ENCODE measurements at regions not wholly inside any gene's neighbourhood (a gene's known extent, or its start where the extent isn't known, plus 50 kb on each side); places are given as distances from the start of the nearest gene placed in this dataset.

- no peak for ATAC-seq
- BruUV-seq (replicated peaks) = no TSS peak
- no peak for DNase-seq (ENCODE audit: low read depth, low spot score)
- H3K9me3 ChIP-seq (ENCODE audit: control insufficient read depth, insufficient read depth, low read depth, low read length) = no peaks in the 10 kb centered on the region
- H3K27ac ChIP-seq (ENCODE audit: low read length) = no peak overlapping the region
- POLR2A ChIA-PET = interaction anchor here (0.5 kb wide), 1 partner anchor 30 kb away, joined by 3 read pairs; no protein-coding TSS in a partner anchor
- intact Hi-C loops (cut with micrococcal nuclease; ENCODE audit: unreplicated experiment) (no loop called here), in situ Hi-C loops (cut with HindIII; ENCODE audit: low pct_unique_long_range_greater_than_20kb, low sequenced_read_pairs) (no loop called here)
- no peak overlapping the region for H3K4me3 ChIP-seq (ENCODE audit: low read depth in 2 of 2, low read length in 2 of 2)
- TF ChIP-seq, protein P1, sequence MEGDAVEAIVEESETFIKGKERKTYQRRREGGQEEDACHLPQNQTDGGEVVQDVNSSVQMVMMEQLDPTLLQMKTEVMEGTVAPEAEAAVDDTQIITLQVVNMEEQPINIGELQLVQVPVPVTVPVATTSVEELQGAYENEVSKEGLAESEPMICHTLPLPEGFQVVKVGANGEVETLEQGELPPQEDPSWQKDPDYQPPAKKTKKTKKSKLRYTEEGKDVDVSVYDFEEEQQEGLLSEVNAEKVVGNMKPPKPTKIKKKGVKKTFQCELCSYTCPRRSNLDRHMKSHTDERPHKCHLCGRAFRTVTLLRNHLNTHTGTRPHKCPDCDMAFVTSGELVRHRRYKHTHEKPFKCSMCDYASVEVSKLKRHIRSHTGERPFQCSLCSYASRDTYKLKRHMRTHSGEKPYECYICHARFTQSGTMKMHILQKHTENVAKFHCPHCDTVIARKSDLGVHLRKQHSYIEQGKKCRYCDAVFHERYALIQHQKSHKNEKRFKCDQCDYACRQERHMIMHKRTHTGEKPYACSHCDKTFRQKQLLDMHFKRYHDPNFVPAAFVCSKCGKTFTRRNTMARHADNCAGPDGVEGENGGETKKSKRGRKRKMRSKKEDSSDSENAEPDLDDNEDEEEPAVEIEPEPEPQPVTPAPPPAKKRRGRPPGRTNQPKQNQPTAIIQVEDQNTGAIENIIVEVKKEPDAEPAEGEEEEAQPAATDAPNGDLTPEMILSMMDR (IDR thresholded peaks at IDR 0.05) = no peak
- no peak for TF ChIP-seq TCF7L2 (IDR thresholded peaks at IDR 0.05; ENCODE audit: low read depth, low read length)
- TF ChIP-seq SIN3A (IDR thresholded peaks at IDR 0.05; ENCODE audit: borderline replicate concordance, insufficient read depth, low read depth, low read length) = no peak
- TF ChIP-seq, protein P2, sequence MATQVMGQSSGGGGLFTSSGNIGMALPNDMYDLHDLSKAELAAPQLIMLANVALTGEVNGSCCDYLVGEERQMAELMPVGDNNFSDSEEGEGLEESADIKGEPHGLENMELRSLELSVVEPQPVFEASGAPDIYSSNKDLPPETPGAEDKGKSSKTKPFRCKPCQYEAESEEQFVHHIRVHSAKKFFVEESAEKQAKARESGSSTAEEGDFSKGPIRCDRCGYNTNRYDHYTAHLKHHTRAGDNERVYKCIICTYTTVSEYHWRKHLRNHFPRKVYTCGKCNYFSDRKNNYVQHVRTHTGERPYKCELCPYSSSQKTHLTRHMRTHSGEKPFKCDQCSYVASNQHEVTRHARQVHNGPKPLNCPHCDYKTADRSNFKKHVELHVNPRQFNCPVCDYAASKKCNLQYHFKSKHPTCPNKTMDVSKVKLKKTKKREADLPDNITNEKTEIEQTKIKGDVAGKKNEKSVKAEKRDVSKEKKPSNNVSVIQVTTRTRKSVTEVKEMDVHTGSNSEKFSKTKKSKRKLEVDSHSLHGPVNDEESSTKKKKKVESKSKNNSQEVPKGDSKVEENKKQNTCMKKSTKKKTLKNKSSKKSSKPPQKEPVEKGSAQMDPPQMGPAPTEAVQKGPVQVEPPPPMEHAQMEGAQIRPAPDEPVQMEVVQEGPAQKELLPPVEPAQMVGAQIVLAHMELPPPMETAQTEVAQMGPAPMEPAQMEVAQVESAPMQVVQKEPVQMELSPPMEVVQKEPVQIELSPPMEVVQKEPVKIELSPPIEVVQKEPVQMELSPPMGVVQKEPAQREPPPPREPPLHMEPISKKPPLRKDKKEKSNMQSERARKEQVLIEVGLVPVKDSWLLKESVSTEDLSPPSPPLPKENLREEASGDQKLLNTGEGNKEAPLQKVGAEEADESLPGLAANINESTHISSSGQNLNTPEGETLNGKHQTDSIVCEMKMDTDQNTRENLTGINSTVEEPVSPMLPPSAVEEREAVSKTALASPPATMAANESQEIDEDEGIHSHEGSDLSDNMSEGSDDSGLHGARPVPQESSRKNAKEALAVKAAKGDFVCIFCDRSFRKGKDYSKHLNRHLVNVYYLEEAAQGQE (IDR thresholded peaks at IDR 0.05; ENCODE audit: insufficient read depth in 1 of 2, low read depth in 2 of 2, low read length in 1 of 2) = no peak
- TF ChIP-seq POLR2AphosphoS5 (IDR thresholded peaks at IDR 0.05; ENCODE audit: low read depth, low read length) = no peak
- no peaks in the 10 kb centered on the region for H3K4me1 ChIP-seq (ENCODE audit: control insufficient read depth, insufficient read depth, low read length)
- H3K36me3 ChIP-seq (ENCODE audit: control insufficient read depth, insufficient read depth, low read length) = no peaks in the 10 kb centered on the region; the same call in 1 of the 2 replicates
- H3K27me3 ChIP-seq (ENCODE audit: control insufficient read depth, insufficient read depth, low read length) = peaks cover 10% of the 10 kb centered on the region
- CTCF ChIA-PET = no interaction called here
Observed at GRCh38 chr12:67890726-67891258, 98.5 kb upstream of the IFNG-AS1 start.

DNA sequence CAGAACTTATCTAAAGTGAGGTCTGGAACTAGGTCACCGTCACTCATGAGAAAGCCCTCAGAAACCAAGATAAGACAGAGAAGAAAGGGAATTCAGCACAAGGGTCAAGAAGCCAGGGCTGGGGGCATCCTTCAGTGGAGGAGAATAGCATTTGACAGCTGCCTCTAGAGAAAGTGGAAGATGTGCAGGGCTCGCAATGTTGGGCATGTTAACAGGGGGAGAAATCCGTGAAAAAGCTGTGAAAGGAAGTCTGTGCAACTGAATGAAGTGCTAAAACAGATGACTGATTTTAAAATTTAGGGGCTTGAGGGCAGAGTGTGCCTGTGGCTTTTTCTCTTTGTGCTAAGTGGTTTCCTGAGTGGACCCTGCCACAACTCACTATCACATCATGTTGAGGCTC is 97.7 kb upstream of the IFNG-AS1 start:
- TF ChIP-seq SIN3A (IDR thresholded peaks at IDR 0.05; ENCODE audit: borderline replicate concordance, insufficient read depth, low read depth, low read length) (no peak), TCF7L2 (IDR thresholded peaks at IDR 0.05; ENCODE audit: low read depth, low read length) (no peak), POLR2AphosphoS5 (IDR thresholded peaks at IDR 0.05; ENCODE audit: low read depth, low read length) (no peak)
- TF ChIP-seq, protein P1 (IDR thresholded peaks at IDR 0.05) = no peak
- TF ChIP-seq, protein P2 (IDR thresholded peaks at IDR 0.05; ENCODE audit: insufficient read depth in 1 of 2, low read depth in 2 of 2, low read length in 1 of 2) = no peak
- POLR2A ChIA-PET = no interaction called here
- Histone ChIP-seq H3K27me3 (ENCODE audit: control insufficient read depth, insufficient read depth, low read length) (peaks cover 10% of the 10 kb centered on the region), H3K27ac (ENCODE audit: low read length) (no peak overlapping the region), H3K4me1 (ENCODE audit: control insufficient read depth, insufficient read depth, low read length) (no peaks in the 10 kb centered on the region), H3K36me3 (ENCODE audit: control insufficient read depth, insufficient read depth, low read length) (no peaks in the 10 kb centered on the region; the same call in 1 of the 2 replicates), H3K9me3 (ENCODE audit: control insufficient read depth, insufficient read depth, low read depth, low read length) (no peaks in the 10 kb centered on the region), H3K4me3 (ENCODE audit: low read depth in 2 of 2, low read length in 2 of 2) (no peak overlapping the region)
- no peak for DNase-seq (ENCODE audit: low read depth, low spot score)
- in situ Hi-C loops (cut with HindIII; ENCODE audit: low pct_unique_long_range_greater_than_20kb, low sequenced_read_pairs) = no loop called here
- no TSS peak for BruUV-seq (replicated peaks)
- CTCF ChIA-PET = no interaction called here
- ATAC-seq = no peak
- intact Hi-C loops (cut with micrococcal nuclease; ENCODE audit: unreplicated experiment) = no loop called here
